ENCODE measurements at regions not wholly inside any gene's neighbourhood (a gene's known extent, or its start where the extent isn't known, plus 50 kb on each side); places are given as distances from the start of the nearest gene placed in this dataset.

DNA sequence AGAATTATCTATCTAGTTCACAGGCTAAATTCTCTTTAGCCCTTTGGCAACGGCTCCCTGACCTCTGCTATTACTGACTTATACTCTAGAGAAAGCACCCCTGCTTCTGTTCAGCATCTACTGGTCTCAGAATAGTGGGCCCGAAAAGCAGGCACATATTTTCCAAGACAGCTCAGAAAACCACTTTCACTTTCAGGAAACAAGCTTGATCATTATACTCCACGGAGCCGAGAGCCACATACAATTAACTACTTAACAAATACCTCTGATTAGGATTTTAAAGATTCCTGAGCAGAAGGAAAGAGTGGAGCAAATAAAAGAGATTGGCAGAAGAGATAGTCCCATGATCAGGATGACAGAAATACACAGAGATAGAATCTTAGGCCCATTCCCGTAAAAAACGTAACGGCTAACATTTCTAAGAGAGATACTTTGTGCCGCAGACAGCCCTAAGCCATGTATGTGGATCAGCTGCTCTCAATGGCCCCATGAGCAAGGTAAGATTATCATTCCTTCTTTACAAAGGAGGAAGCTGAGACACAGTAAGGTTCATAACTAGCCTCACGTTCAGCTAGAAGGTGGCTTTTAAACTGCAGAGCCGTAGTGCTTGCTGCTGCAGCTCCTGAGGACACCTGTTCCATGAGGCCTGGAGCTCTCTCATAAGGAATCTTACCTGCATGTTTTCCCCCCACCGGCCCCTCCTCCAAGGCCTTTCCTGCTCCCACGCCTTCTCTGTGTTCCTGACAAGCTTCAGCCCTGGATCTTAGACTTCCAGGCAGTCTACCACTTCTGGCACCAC is 227.2 kb downstream of the FOXO1 start:
- POLR2A ChIA-PET: no interaction called here
- no peak overlapping the region for H3K4me3 ChIP-seq (ENCODE audit: low read depth, low read length)
- H3K36me3 ChIP-seq (ENCODE audit: control insufficient read depth in 2 of 2, insufficient read depth in 1 of 2, low read length in 2 of 2): no peaks in the 10 kb centered on the region
- H3K4me1 ChIP-seq (ENCODE audit: control insufficient read depth, insufficient read depth, low read length): no peaks in the 10 kb centered on the region
- TF ChIP-seq ZNF510 (tag by site-specific recombination; IDR thresholded peaks at IDR 0.05; ENCODE audit: insufficient replicate concordance) (no peak), KLF7 (tag by site-specific recombination; IDR thresholded peaks at IDR 0.05; ENCODE audit: borderline replicate concordance) (no peak), ZFP3 (tag by site-specific recombination; IDR thresholded peaks at IDR 0.05; ENCODE audit: low read depth) (no peak), ZNF670 (tag by site-specific recombination; IDR thresholded peaks at IDR 0.05; ENCODE audit: low read depth) (no peak), ZNF776 (tag by site-specific recombination; IDR thresholded peaks at IDR 0.05; ENCODE audit: borderline replicate concordance) (no peak), ZNF626 (tag by site-specific recombination; IDR thresholded peaks at IDR 0.05) (no peak), ZNF24 (tag by site-specific recombination; IDR thresholded peaks at IDR 0.05) (no peak), ZNF169 (tag by site-specific recombination; IDR thresholded peaks at IDR 0.05) (no peak), OSR2 (tag by site-specific recombination; IDR thresholded peaks at IDR 0.05) (no peak), ZNF530 (tag by site-specific recombination; IDR thresholded peaks at IDR 0.05; ENCODE audit: low read depth) (no peak), ZNF391 (tag by site-specific recombination; IDR thresholded peaks at IDR 0.05; ENCODE audit: borderline replicate concordance, low read depth) (no peak), RBAK (tag by site-specific recombination; IDR thresholded peaks at IDR 0.05) (no peak), HOXA7 (CRISPR knock-in tag; IDR thresholded peaks at IDR 0.05; ENCODE audit: borderline replicate concordance) (no peak), ZNF555 (tag by site-specific recombination; conservative IDR thresholded peaks at IDR 0.05) (no peak), ZNF19 (tag by site-specific recombination; IDR thresholded peaks at IDR 0.05; ENCODE audit: low read depth) (no peak)
- TF ChIP-seq, protein P1, sequence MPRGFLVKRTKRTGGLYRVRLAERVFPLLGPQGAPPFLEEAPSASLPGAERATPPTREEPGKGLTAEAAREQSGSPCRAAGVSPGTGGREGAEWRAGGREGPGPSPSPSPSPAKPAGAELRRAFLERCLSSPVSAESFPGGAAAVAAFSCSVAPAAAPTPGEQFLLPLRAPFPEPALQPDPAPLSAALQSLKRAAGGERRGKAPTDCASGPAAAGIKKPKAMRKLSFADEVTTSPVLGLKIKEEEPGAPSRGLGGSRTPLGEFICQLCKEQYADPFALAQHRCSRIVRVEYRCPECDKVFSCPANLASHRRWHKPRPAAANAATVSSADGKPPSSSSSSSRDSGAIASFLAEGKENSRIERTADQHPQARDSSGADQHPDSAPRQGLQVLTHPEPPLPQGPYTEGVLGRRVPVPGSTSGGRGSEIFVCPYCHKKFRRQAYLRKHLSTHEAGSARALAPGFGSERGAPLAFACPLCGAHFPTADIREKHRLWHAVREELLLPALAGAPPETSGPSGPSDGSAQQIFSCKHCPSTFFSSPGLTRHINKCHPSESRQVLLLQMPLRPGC (tag by site-specific recombination; IDR thresholded peaks at IDR 0.05): no peak
- TF ChIP-seq, protein P2, sequence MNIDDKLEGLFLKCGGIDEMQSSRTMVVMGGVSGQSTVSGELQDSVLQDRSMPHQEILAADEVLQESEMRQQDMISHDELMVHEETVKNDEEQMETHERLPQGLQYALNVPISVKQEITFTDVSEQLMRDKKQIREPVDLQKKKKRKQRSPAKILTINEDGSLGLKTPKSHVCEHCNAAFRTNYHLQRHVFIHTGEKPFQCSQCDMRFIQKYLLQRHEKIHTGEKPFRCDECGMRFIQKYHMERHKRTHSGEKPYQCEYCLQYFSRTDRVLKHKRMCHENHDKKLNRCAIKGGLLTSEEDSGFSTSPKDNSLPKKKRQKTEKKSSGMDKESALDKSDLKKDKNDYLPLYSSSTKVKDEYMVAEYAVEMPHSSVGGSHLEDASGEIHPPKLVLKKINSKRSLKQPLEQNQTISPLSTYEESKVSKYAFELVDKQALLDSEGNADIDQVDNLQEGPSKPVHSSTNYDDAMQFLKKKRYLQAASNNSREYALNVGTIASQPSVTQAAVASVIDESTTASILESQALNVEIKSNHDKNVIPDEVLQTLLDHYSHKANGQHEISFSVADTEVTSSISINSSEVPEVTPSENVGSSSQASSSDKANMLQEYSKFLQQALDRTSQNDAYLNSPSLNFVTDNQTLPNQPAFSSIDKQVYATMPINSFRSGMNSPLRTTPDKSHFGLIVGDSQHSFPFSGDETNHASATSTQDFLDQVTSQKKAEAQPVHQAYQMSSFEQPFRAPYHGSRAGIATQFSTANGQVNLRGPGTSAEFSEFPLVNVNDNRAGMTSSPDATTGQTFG (tag by site-specific recombination; IDR thresholded peaks at IDR 0.05; ENCODE audit: borderline replicate concordance): no peak
- TF ChIP-seq, protein P3, sequence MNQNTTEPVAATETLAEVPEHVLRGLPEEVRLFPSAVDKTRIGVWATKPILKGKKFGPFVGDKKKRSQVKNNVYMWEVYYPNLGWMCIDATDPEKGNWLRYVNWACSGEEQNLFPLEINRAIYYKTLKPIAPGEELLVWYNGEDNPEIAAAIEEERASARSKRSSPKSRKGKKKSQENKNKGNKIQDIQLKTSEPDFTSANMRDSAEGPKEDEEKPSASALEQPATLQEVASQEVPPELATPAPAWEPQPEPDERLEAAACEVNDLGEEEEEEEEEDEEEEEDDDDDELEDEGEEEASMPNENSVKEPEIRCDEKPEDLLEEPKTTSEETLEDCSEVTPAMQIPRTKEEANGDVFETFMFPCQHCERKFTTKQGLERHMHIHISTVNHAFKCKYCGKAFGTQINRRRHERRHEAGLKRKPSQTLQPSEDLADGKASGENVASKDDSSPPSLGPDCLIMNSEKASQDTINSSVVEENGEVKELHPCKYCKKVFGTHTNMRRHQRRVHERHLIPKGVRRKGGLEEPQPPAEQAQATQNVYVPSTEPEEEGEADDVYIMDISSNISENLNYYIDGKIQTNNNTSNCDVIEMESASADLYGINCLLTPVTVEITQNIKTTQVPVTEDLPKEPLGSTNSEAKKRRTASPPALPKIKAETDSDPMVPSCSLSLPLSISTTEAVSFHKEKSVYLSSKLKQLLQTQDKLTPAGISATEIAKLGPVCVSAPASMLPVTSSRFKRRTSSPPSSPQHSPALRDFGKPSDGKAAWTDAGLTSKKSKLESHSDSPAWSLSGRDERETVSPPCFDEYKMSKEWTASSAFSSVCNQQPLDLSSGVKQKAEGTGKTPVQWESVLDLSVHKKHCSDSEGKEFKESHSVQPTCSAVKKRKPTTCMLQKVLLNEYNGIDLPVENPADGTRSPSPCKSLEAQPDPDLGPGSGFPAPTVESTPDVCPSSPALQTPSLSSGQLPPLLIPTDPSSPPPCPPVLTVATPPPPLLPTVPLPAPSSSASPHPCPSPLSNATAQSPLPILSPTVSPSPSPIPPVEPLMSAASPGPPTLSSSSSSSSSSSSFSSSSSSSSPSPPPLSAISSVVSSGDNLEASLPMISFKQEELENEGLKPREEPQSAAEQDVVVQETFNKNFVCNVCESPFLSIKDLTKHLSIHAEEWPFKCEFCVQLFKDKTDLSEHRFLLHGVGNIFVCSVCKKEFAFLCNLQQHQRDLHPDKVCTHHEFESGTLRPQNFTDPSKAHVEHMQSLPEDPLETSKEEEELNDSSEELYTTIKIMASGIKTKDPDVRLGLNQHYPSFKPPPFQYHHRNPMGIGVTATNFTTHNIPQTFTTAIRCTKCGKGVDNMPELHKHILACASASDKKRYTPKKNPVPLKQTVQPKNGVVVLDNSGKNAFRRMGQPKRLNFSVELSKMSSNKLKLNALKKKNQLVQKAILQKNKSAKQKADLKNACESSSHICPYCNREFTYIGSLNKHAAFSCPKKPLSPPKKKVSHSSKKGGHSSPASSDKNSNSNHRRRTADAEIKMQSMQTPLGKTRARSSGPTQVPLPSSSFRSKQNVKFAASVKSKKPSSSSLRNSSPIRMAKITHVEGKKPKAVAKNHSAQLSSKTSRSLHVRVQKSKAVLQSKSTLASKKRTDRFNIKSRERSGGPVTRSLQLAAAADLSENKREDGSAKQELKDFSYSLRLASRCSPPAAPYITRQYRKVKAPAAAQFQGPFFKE (tag by site-specific recombination; IDR thresholded peaks at IDR 0.05; ENCODE audit: borderline replicate concordance): no peak
- no peaks in the 10 kb centered on the region for H3K9me3 ChIP-seq (ENCODE audit: control insufficient read depth, insufficient read depth, low read depth, low read length)
- CTCF ChIA-PET: interaction anchor here (0.6 kb wide), 2 partner anchors 242 to 336 kb away, joined by 3 read pairs; no protein-coding TSS in a partner anchor
- H3K27ac ChIP-seq (ENCODE audit: extremely low read depth, low read depth, low read length): no peak overlapping the region
